ENCODE measurements at regions not wholly inside any gene's neighbourhood (a gene's known extent, or its start where the extent isn't known, plus 50 kb on each side); places are given as distances from the start of the nearest gene placed in this dataset.

- TF ChIP-seq TP53 (CRISPR knock-in tag; IDR thresholded peaks at IDR 0.05) = no peak
- TF ChIP-seq CTCF (IDR thresholded peaks at IDR 0.05) = no peak
- no peak for TF ChIP-seq USF2 (CRISPR knock-in tag; IDR thresholded peaks at IDR 0.05)
- no peak for TF ChIP-seq MAX (CRISPR knock-in tag; IDR thresholded peaks at IDR 0.05)
Observed at GRCh38 chr6:146887447-146888077, 288.8 kb downstream of the ADGB start.

Data from WTC11 (cell line).